LHCN-M2 (cell line): ENCODE measurements at regions not wholly inside any gene's neighbourhood (a gene's known extent, or its start where the extent isn't known, plus 50 kb on each side); places are given as distances from the start of the nearest gene placed in this dataset.
"Not testable (repeated sequence)": the region's sequence is repeated elsewhere in the genome, so short reads cannot be mapped to it uniquely, and the experiment has no call there.

Experiments
- DNase-seq: peaks from one replicate; pipeline ENCODE4 v3.0.0-alpha.2; 2012; ENCODE audit warnings: low read depth

- no peak for DNase-seq
Measured at GRCh38 chr14:53365486-53366130, 212.5 kb upstream of the DDHD1 start.

GRCh38 chr14:53362916-53363315 lies 209.8 kb upstream of the DDHD1 start:
- not testable (repeated sequence) for DNase-seq

- peak; percentile 58 for DNase-seq
Measured at GRCh38 chr14:53360829-53361228, 207.7 kb upstream of the DDHD1 start.

- no peak for DNase-seq
Measured at GRCh38 chr14:53358166-53358565, 205.0 kb upstream of the DDHD1 start.

- DNase-seq = no peak
Measured at GRCh38 chr14:53356361-53357150, 203.4 kb upstream of the DDHD1 start.

GRCh38 chr14:53355581-53356112 lies 202.5 kb upstream of the DDHD1 start:
- DNase-seq = peak; percentile 92

- no peak for DNase-seq
Measured at GRCh38 chr14:53354336-53354735, 201.2 kb upstream of the DDHD1 start.

- DNase-seq = no peak
Measured at GRCh38 chr14:53350866-53351265, 197.7 kb upstream of the DDHD1 start.

GRCh38 chr14:53350429-53350828 lies 197.3 kb upstream of the DDHD1 start:
- DNase-seq = no peak

- DNase-seq = peak; percentile 40
Measured at GRCh38 chr14:53346988-53347387, 193.9 kb upstream of the DDHD1 start.

GRCh38 chr14:53341324-53341723 lies 188.2 kb upstream of the DDHD1 start:
- no peak for DNase-seq

- peak; percentile 84 for DNase-seq
Measured at GRCh38 chr14:53338192-53338591, 185.1 kb upstream of the DDHD1 start.

- DNase-seq = no peak
Measured at GRCh38 chr14:53336729-53337128, 183.6 kb upstream of the DDHD1 start.

- DNase-seq = no peak
Measured at GRCh38 chr14:53333809-53334208, 180.7 kb upstream of the DDHD1 start.

- no peak for DNase-seq
Measured at GRCh38 chr14:53331921-53332320, 178.8 kb upstream of the DDHD1 start.

GRCh38 chr14:53331247-53331646 lies 178.1 kb upstream of the DDHD1 start:
- DNase-seq = peak; percentile 89

GRCh38 chr14:53330441-53330840 lies 177.3 kb upstream of the DDHD1 start:
- peak; percentile 38 for DNase-seq

- DNase-seq = no peak
Measured at GRCh38 chr14:53328841-53329240, 175.7 kb upstream of the DDHD1 start.

GRCh38 chr14:53327716-53328115 lies 174.6 kb upstream of the DDHD1 start:
- DNase-seq = peak; percentile 82

GRCh38 chr14:53325176-53325806 lies 172.2 kb upstream of the DDHD1 start:
- no peak for DNase-seq

GRCh38 chr14:53316504-53316903 lies 163.4 kb upstream of the DDHD1 start:
- no peak for DNase-seq

- no peak for DNase-seq
Measured at GRCh38 chr14:53310412-53310811, 157.3 kb upstream of the DDHD1 start.
